Right lobe of liver (tissue), 4 donors: ENCODE measurements at regions not wholly inside any gene's neighbourhood (a gene's known extent, or its start where the extent isn't known, plus 50 kb on each side); places are given as distances from the start of the nearest gene placed in this dataset.

ENCODE experiments used
- CTCF ChIP-seq, 4 donors: fragments of 200-600 bp in 3 of 4; fragments of 450-650 bp in 1 of 4; IDR thresholded peaks; one replicate each; pipeline versions ENCODE4 v1.5.1 to v1.8.0; 2016 to 2022; ENCODE audit warnings: antibody characterized with exemption in 4 of 4, mild to moderate bottlenecking in 2 of 4
- POLR2A ChIP-seq: fragments of 450-650 bp; IDR thresholded peaks from one replicate; pipeline ENCODE4 v1.6.1; 2017; ENCODE audit warnings: antibody characterized with exemption, mild to moderate bottlenecking
- donor health status: DM: no; HTN: no; CAD: no.
- donor health status: DM: no; HTN: no; CAD: no.
- donor health status: DM: no; HTN: yes; CAD: no.

- TF ChIP-seq CTCF (IDR thresholded peaks at IDR 0.05) (no peak), POLR2A (no peak)
Observed at GRCh38 chr20:11496380-11496779, 421.3 kb upstream of the BTBD3 start.
